Right lobe of liver (tissue), 4 donors: ENCODE measurements at regions not wholly inside any gene's neighbourhood (a gene's known extent, or its start where the extent isn't known, plus 50 kb on each side); places are given as distances from the start of the nearest gene placed in this dataset.

ENCODE experiments used
- POLR2A ChIP-seq: fragments of 450-650 bp; IDR thresholded peaks from one replicate; pipeline ENCODE4 v1.6.1; 2017; ENCODE audit warnings: antibody characterized with exemption, mild to moderate bottlenecking
- TF ChIP-seq, protein P1 (sequence below), 4 donors: fragments of 200-600 bp in 3 of 4; fragments of 450-650 bp in 1 of 4; IDR thresholded peaks; one replicate each; pipeline versions ENCODE4 v1.5.1 to v1.8.0; 2016 to 2022; ENCODE audit warnings: antibody characterized with exemption in 4 of 4, mild to moderate bottlenecking in 2 of 4
- donor health status: DM: no; HTN: no; CAD: no.
- donor health status: DM: no; HTN: no; CAD: no.
- donor health status: DM: no; HTN: yes; CAD: no.

DNA sequence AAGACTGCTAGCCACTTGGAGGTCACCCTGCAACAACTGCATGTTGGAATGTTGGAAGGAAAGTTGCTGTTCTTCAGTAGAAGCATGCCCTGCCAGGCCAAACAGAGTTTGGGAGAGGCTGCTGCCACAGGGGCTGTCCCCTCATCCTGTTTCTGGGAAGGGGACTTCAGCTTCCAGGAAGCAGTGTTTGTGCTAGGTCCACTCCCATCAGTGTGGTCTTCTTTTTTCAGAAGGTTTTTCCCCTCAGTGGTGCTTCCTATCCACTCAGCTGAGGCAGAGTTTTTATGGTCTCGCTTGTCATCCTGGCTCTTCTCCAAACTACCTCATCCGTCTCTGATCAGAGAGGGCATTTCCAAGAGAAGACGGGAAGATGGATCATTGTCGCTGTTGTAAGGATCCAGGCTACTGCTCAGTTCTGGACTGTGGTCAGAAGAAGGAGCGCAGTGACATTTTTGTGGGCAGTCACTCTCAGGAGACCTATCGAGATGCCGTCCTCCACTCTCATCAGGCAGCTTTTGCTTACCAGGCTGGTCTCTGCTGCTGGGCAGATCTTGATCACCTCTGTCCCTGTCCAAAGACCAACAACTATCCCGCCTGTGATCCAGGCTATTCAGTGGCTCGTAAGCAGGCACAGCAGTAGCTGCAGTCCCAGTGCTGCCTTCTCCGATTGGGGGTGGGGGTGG lies 97.8 kb upstream of the C5orf63 start:
- TF ChIP-seq, protein P1, sequence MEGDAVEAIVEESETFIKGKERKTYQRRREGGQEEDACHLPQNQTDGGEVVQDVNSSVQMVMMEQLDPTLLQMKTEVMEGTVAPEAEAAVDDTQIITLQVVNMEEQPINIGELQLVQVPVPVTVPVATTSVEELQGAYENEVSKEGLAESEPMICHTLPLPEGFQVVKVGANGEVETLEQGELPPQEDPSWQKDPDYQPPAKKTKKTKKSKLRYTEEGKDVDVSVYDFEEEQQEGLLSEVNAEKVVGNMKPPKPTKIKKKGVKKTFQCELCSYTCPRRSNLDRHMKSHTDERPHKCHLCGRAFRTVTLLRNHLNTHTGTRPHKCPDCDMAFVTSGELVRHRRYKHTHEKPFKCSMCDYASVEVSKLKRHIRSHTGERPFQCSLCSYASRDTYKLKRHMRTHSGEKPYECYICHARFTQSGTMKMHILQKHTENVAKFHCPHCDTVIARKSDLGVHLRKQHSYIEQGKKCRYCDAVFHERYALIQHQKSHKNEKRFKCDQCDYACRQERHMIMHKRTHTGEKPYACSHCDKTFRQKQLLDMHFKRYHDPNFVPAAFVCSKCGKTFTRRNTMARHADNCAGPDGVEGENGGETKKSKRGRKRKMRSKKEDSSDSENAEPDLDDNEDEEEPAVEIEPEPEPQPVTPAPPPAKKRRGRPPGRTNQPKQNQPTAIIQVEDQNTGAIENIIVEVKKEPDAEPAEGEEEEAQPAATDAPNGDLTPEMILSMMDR (IDR thresholded peaks at IDR 0.05), result no peak
- TF ChIP-seq POLR2A, result no peak
